H9 (cell line): ENCODE measurements at regions not wholly inside any gene's neighbourhood (a gene's known extent, or its start where the extent isn't known, plus 50 kb on each side); places are given as distances from the start of the nearest gene placed in this dataset.

ENCODE experiments used
- DNase-seq: peaks from one replicate; pipeline ENCODE4 v3.0.0-alpha.2; 2017
- H2AFZ ChIP-seq: one replicate; pipeline ENCODE4 v1.6.1; 2013; ENCODE audit warnings: mild to moderate bottlenecking, low read length, control low read depth, moderate library complexity
- H2AK5ac ChIP-seq: 2 replicates; pipeline ENCODE4 v1.6.1; 2013; ENCODE audit warnings: low read length, control low read depth, mixed read lengths; ENCODE audit not compliant: insufficient read length
- H2BK120ac ChIP-seq: one replicate; pipeline ENCODE4 v1.6.1; 2013; ENCODE audit warnings: low read depth, mild to moderate bottlenecking, low read length, control low read depth, inconsistent platforms; ENCODE audit not compliant: poor library complexity, severe bottlenecking
- H2BK12ac ChIP-seq: 2 replicates; pipeline ENCODE4 v1.6.1; 2013; ENCODE audit warnings: low read length, control low read depth, mixed read lengths, low read depth; ENCODE audit not compliant: insufficient read length
- H2BK15ac ChIP-seq: 2 replicates; pipeline ENCODE4 v1.6.1; 2013; ENCODE audit warnings: low read depth, low read length, control low read depth
- H2BK20ac ChIP-seq: one replicate; pipeline ENCODE4 v1.6.1; 2013; ENCODE audit warnings: low read depth, mild to moderate bottlenecking, low read length, control low read depth, inconsistent platforms; ENCODE audit not compliant: poor library complexity, severe bottlenecking
- H2BK5ac ChIP-seq: 2 replicates; pipeline ENCODE4 v1.6.1; 2013; ENCODE audit warnings: low read length, control low read depth, mixed read lengths; ENCODE audit not compliant: insufficient read length
- H3K14ac ChIP-seq: 2 replicates; pipeline ENCODE4 v1.6.1; 2013; ENCODE audit warnings: low read length, control low read depth; ENCODE audit not compliant: insufficient read depth
- H3K18ac ChIP-seq: 2 replicates; pipeline ENCODE4 v1.6.1; 2013; ENCODE audit warnings: low read depth, mild to moderate bottlenecking, mixed read lengths, low read length, control low read depth; ENCODE audit not compliant: insufficient read length
- H3K23ac ChIP-seq: 2 replicates; pipeline ENCODE4 v1.6.1; 2013; ENCODE audit warnings: low read length, control low read depth, mixed read lengths, low read depth; ENCODE audit not compliant: insufficient read length
- H3K23me2 ChIP-seq: 2 replicates; pipeline ENCODE4 v1.6.1; 2013; ENCODE audit warnings: low read depth, mild to moderate bottlenecking, mixed read lengths, low read length, control low read depth; ENCODE audit not compliant: insufficient read length, poor library complexity, severe bottlenecking
- H3K27ac ChIP-seq: 2 replicates; pipeline ENCODE4 v1.5.1; 2013; ENCODE audit warnings: low read length, control low read depth, mixed read lengths, low read depth; ENCODE audit not compliant: insufficient read length
- H3K27me3 ChIP-seq: 2 replicates; pipeline ENCODE4 v1.6.1; 2013; ENCODE audit warnings: low read length, control low read depth, inconsistent platforms; ENCODE audit not compliant: insufficient read depth
- H3K4ac ChIP-seq: 2 replicates; pipeline ENCODE4 v1.6.1; 2013; ENCODE audit warnings: low read depth, mild to moderate bottlenecking, control low read depth, inconsistent platforms, low read length, moderate library complexity
- H3K4me1 ChIP-seq: 2 replicates; pipeline ENCODE4 v1.6.1; 2013; ENCODE audit warnings: low read length, control low read depth, inconsistent platforms; ENCODE audit not compliant: insufficient read depth
- H3K4me2 ChIP-seq: 2 replicates; pipeline ENCODE4 v1.6.1; 2013; ENCODE audit warnings: low read length, control low read depth, mixed read lengths; ENCODE audit not compliant: insufficient read length, insufficient read depth
- H3K56ac ChIP-seq: 2 replicates; pipeline ENCODE4 v1.6.1; 2013; ENCODE audit warnings: low read depth, mild to moderate bottlenecking, mixed read lengths, low read length, control low read depth; ENCODE audit not compliant: insufficient read length
- H3K79me1 ChIP-seq: 2 replicates; pipeline ENCODE4 v1.6.1; 2013; ENCODE audit warnings: low read depth, mild to moderate bottlenecking, moderate library complexity, low read length, control low read depth, inconsistent platforms; ENCODE audit not compliant: insufficient read depth, poor library complexity, severe bottlenecking
- H3K79me2 ChIP-seq: 2 replicates; pipeline ENCODE4 v1.6.1; 2013; ENCODE audit warnings: low read length, control low read depth, inconsistent platforms; ENCODE audit not compliant: insufficient read depth
- H3K9ac ChIP-seq: 2 replicates; pipeline ENCODE4 v1.6.1; 2013; ENCODE audit warnings: low read length, control low read depth, mixed read lengths; ENCODE audit not compliant: insufficient read length; ENCODE audit errors: extremely low read depth
- H3K9me3 ChIP-seq: one replicate; pipeline ENCODE4 v1.6.1; 2013; ENCODE audit warnings: low read depth, low read length, inconsistent platforms; ENCODE audit not compliant: control insufficient read depth
- H3T11ph ChIP-seq: one replicate; pipeline ENCODE4 v1.6.1; 2013; ENCODE audit warnings: mild to moderate bottlenecking, low read length, control low read depth, inconsistent platforms
- H4K20me1 ChIP-seq: one replicate; pipeline ENCODE4 v1.6.1; 2013; ENCODE audit not compliant: control insufficient read depth, insufficient read length, insufficient read depth
- H4K5ac ChIP-seq: 2 replicates; pipeline ENCODE4 v1.6.1; 2013; ENCODE audit warnings: low read depth, mild to moderate bottlenecking, mixed read lengths, low read length, control low read depth; ENCODE audit not compliant: insufficient read length
- H4K8ac ChIP-seq: replicated peaks from 2 replicates; pipeline ENCODE4 v1.6.1; 2013; ENCODE audit warnings: low read length, control low read depth, mixed read lengths, low read depth; ENCODE audit not compliant: insufficient read length
- H4K91ac ChIP-seq: 2 replicates; pipeline ENCODE4 v1.6.1; 2013; ENCODE audit warnings: low read depth, mild to moderate bottlenecking, moderate library complexity, mixed read lengths, low read length, control low read depth; ENCODE audit not compliant: insufficient read length
- H3K27ac Mint-ChIP-seq, 3 experiments: 2 replicates in 2 of 3; 3 replicates in 1 of 3; pipeline ENCODE4 v1.8.0; 2020 to 2021; ENCODE audit warnings: mixed read lengths in 3 of 3, mild to moderate bottlenecking in 1 of 3, moderate library complexity in 1 of 3
- H3K27me3 Mint-ChIP-seq: 2 replicates; pipeline ENCODE4 v1.8.0; 2021; ENCODE audit warnings: low read depth, mild to moderate bottlenecking, moderate library complexity, mixed read lengths
- H3K36me3 Mint-ChIP-seq, 3 experiments: 2 replicates in 2 of 3; 3 replicates in 1 of 3; pipeline ENCODE4 v1.8.0; 2020 to 2021; ENCODE audit warnings: low read depth in 3 of 3, mixed read lengths in 3 of 3; ENCODE audit not compliant: insufficient read depth in 1 of 3
- H3K4me1 Mint-ChIP-seq, 2 experiments: 2 replicates each; pipeline ENCODE4 v1.8.0; 2020; ENCODE audit warnings: mixed read lengths in 2 of 2
- H3K4me3 Mint-ChIP-seq, 2 experiments: 2 replicates in 1 of 2; 3 replicates in 1 of 2; pipeline ENCODE4 v1.8.0; 2020 to 2021; ENCODE audit warnings: mild to moderate bottlenecking in 2 of 2, mixed read lengths in 2 of 2, moderate library complexity in 1 of 2
- H3K9me3 Mint-ChIP-seq, 2 experiments: 2 replicates in 1 of 2; 3 replicates in 1 of 2; pipeline ENCODE4 v1.8.0; 2020; ENCODE audit warnings: mild to moderate bottlenecking in 2 of 2, mixed read lengths in 2 of 2, moderate library complexity in 1 of 2
- CTCF ChIP-seq: fragments of 200-600 bp; sonication (generic); conservative IDR thresholded peaks from 3 replicates; pipeline ENCODE4 v1.8.0; 2021; ENCODE audit warnings: antibody characterized with exemption, mild to moderate bottlenecking
- WGBS: extraction: QIAGEN DNeasy Blood & Tissue Kit; methylation state at CpG from one replicate; pipeline ENCODE4 v1.1.7; 2013; ENCODE audit warnings: missing lambda C conversion rate, low lambda C conversion rate, mixed read lengths; ENCODE audit not compliant: insufficient read length; ENCODE audit errors: extremely low coverage; 5-methylcytosine and 5-hydroxymethylcytosine counted together

- TF ChIP-seq CTCF, result no peak
- no peak overlapping the region for H2AFZ ChIP-seq
- no peak overlapping the region for H3K56ac ChIP-seq
- H3K9me3 ChIP-seq, result no peaks in the 10 kb centered on the region
- H3K4me2 ChIP-seq, result no peak overlapping the region
- H3K14ac ChIP-seq, result no peak overlapping the region
- H3K23me2 ChIP-seq, result no peaks in the 10 kb centered on the region
- no peak overlapping the region for H3T11ph ChIP-seq
- H4K5ac ChIP-seq, result no peak overlapping the region
- no peak overlapping the region for H4K8ac ChIP-seq
- no peak overlapping the region for H2BK15ac ChIP-seq
- H2BK120ac ChIP-seq, result no peak overlapping the region
- no peak overlapping the region for H3K27ac ChIP-seq
- H2BK20ac ChIP-seq, result no peak overlapping the region
- Mint-ChIP-seq H3K4me1 (peaks cover 5 to 8% of the 10 kb centered on the region in 2 experiments; a peak in 2 of 4 replicates), H3K36me3 (peaks cover 5 to 18% (median 7%) of the 10 kb centered on the region in 3 experiments), H3K27me3 (peaks cover 5% of the 10 kb centered on the region), H3K9me3 (peaks cover 16 to 19% of the 10 kb centered on the region in 2 experiments), H3K27ac (no peak overlapping the region), H3K4me3 (no peak overlapping the region)
- H3K9ac ChIP-seq, result no peak overlapping the region
- DNase-seq, result no peak
- H3K27me3 ChIP-seq, result no peaks in the 10 kb centered on the region
- no peak overlapping the region for H3K18ac ChIP-seq
- H2BK12ac ChIP-seq, result no peak overlapping the region
- no peaks in the 10 kb centered on the region for H3K4me1 ChIP-seq
- H3K79me2 ChIP-seq, result no peaks in the 10 kb centered on the region
- H3K23ac ChIP-seq, result no peak overlapping the region
- no peak overlapping the region for H4K91ac ChIP-seq
- H4K20me1 ChIP-seq, result no peaks in the 10 kb centered on the region
- H3K79me1 ChIP-seq, result no peaks in the 10 kb centered on the region
- H2AK5ac ChIP-seq, result no peak overlapping the region
- no peak overlapping the region for H3K4ac ChIP-seq
- WGBS, result no CpG with 5 or more reads among the region's 4 CpGs
- no peak overlapping the region for H2BK5ac ChIP-seq
Measured at GRCh38 chr10:91564508-91564907, 68.4 kb downstream of the PPP1R3C start.
